ENCODE measurements at regions not wholly inside any gene's neighbourhood (a gene's known extent, or its start where the extent isn't known, plus 50 kb on each side); places are given as distances from the start of the nearest gene placed in this dataset.

- DNase-seq, result no peak
These were observed 511.3 kb downstream of the TLR4 start for GRCh38 chr9:118215549-118215948.

GRCh38 chr9:118222375-118222774, 518.2 kb downstream of the TLR4 start:
- no peak for DNase-seq

DNA sequence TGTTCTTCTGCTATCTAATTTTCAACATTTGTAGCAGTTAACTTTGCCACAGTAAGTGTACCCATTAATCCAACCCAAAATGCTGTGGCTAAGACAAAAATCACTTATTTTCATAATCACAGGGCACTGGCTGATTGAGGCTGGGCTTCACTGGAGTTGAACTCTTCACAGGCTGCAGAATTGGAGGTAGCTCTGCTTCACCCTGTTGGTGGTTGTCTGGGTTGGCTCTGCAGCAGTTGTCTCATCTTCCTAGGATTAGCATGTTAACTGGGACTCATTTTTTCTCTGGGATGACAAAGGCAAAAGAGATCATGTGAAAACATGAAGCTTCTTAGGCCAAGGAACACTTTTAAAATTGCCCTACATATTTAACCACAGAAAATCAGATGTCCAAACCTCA, 518.9 kb downstream of the TLR4 start:
- DNase-seq, result no peak

DNA sequence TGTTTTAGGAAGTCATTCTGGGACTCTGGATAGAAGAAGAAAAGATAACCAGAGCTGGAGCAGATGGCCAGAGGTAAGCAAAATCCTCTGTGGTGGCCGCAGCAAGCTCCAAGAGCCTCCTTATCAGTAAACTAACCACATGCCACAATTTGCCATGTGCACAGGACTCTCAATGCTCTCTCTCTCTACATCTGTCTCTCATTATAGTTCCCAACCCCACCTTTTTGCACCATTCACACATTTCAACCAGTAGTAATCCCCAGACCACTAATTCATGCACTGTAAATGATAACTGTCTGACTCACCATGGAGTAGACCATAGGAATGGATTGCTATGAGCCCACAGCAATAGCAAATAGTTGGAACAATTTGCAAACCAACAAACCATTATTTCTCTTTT, 526.1 kb downstream of the TLR4 start:
- DNase-seq, result no peak

- DNase-seq, result no peak
These were observed 532.4 kb downstream of the TLR4 start for GRCh38 chr9:118236625-118237024.

DNA sequence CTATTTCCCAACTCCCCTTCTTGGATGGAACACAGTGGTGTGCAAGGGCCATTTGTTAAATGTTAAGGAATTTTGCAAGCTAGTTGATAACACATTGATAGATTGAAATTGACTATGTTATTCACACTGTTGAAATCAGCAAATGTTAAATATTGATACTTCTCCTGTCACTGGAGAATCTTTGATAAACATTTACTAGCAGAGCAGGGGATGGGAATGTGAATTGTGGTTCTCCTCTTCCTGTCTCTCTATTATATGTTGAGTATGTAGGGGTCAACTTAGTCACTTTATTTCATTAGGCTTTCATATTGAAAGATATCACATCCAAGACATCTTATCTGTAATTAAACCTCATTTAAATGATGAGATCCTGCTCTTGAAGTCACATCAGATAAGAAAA, 533.9 kb downstream of the TLR4 start:
- DNase-seq, result no peak

DNA sequence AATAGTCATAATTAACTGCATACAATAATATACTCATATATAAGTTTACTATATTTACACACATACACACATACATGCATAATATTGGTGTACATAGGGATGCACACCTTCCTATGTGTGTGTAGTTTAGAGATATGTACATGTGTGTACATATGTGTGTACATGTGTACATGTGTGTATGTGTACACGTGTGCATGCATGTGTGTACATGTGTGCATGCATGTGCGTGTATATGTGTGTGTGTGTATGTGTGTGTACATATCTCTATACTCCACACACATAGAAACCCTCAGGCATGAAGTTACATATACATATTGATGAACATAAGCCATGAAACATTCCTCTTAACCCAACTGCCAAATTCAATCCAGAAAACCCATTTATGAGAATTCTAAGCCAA, 547.8 kb downstream of the TLR4 start:
- no peak for DNase-seq

DNA sequence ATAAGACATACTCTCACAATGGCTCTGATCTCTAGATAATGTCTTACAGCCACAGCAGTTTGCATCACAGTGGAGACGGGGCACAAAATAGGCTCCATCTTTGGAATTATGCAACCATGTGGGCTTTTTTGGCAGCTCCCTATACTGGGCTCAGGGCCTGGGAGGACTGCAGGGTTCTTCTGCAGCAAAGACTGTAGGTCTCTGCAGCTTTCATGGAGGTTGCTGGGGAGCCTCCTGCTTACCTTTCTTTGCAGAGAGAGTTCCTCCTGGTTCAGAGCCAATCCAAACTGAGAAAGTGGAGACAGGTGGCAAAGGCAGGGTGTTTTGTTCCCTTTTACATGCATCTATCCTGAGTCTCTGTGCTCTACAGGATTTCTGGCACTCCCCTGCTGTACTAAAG, 558.0 kb downstream of the TLR4 start:
- DNase-seq, result no peak

- DNase-seq, result no peak
These were observed 559.7 kb downstream of the TLR4 start for GRCh38 chr9:118263949-118264348.

DNA sequence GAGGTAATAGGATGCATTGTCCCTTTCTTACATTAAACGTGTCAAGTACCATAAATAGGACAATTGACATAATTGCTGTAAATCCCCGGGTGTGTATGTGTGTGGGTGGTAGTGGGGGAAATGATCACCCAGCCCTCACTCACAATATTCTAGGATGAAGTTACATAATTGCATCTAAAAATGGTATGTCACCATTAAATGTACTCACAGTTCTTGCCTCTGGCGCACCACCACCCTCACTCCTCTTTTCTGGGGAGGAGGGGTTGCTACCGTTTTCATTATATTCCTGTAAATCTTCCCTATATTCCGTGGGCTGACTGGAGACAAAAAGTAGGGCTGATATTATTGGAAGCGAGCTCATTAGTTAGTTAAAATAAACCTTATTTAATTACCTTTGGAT, 563.8 kb downstream of the TLR4 start:
- no peak for DNase-seq

GRCh38 chr9:118269623-118270022, 565.4 kb downstream of the TLR4 start:
- DNase-seq, result no peak

- no peak for DNase-seq
These were observed 567.1 kb downstream of the TLR4 start for GRCh38 chr9:118271331-118271730.

DNA sequence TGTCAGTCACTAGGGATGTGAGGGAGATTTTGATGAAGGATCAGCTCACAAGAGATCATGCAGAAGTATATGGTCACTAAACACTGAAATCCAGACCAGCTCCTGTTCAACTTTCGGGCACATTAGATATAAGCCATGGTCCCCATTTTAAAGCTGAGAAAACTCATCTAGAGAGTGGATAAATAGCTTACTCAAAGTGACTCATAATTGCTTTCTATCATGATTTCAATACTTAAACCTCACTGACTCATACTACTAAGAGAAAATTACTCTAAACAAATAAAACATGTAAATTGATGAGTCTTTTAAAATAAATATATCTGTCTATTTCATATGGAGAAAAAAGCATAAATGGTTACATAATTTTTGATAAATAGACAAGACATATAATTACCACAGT, 567.7 kb downstream of the TLR4 start:
- no peak for DNase-seq

- no peak for DNase-seq
These were observed 568.8 kb downstream of the TLR4 start for GRCh38 chr9:118273048-118273447.

DNA sequence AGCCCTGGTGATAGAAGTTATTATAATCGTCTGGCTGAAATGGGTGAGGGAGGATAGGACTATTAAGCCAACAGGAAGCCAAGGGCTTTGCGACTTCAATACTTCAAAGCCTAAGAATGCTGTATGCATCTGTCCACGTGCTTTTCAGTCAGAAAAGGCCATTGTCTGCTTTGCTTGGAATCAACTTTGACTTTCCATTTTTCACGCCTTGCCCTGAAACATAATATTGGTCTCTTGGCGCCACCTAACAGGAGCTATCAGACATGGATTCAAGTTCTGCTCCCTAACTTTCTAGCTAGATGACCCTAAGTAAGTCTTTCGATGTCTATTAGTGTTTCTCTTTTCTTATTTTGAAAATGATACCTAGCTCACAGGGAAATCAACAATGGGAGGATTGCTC, 572.6 kb downstream of the TLR4 start:
- DNase-seq, result no peak

GRCh38 chr9:118281772-118282171, 577.6 kb downstream of the TLR4 start:
- DNase-seq, result no peak

GRCh38 chr9:118283488-118283887, 579.3 kb downstream of the TLR4 start:
- DNase-seq, result no peak

DNA sequence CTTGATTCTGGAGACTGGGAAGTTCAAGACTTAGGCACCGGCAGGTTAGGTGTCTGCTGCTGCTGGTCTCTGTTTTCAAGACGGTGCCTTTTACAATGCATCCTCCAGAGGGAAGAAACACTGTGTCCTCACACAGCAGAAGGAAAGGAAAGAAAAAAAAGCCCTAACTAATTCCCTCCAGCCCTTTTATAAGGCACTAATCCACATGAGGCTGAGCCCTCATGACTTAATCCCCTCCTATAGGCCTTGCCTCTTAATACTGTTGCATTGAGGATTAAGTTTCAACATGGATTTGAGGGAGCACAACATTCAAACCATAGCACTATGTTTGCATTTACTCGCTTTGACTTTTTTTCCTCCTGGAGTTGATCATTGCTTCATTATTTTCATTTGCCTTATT, 585.9 kb downstream of the TLR4 start:
- no peak for DNase-seq

DNA sequence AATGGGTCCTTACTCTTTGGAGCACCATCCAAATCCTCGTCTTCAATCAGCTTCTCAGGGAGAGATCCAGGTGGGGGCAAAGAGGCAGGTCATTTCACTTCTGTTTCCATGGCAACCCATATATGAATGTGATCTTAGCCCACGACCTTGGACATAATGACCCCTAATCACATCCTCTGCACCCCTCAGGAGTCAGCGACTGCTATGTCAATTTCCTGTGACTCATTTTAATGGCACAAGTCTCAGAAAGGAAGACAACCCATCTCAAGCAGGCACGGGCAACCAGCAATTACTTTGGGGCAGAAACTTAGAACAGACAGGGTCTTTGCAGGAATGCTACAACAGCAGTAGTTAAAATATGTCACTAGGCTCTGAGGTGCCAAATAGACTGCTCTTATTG, 591.2 kb downstream of the TLR4 start:
- no peak for DNase-seq

DNA sequence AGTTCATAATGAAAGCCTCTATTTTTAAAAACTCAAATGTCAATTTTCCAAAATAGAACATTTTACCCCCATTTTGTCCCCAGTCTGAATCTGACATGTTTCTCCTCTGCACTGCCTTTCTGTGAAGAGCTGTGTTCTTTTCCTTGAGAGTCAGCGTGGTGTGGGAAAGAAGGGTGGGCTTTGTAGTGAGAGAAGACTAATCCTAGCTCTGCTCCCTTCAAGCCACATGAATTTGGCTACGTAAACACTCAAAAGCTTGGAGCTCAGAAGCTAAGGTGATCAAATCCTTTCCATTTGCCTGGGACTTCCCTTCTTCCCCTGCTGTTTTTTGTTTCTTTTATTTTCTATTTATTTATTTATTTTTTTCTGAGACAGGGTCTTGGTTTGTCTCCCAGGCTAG, 598.5 kb downstream of the TLR4 start:
- no peak for DNase-seq

DNA sequence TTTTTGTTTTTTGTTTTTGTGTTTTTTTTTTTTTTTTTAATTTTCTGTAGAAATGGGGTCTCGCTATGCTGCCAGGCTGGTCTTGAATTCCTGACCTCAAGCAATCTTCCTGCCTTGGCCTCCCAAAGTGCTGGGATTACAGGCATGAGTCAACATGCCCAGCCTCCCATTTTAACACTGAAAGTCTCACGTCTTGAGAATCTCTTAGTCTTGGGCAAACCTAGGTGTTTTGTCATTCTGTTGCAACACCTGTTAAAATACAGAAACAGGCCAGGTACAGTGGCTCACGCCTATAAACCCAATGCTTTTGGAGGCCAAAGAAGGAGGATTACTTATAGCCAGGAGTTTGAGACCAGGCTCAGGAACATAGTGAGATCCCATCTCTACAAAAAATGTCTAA, 599.0 kb downstream of the TLR4 start:
- no peak for DNase-seq

- DNase-seq, result no peak
These were observed 601.1 kb downstream of the TLR4 start for GRCh38 chr9:118305331-118305730.

GRCh38 chr9:118306801-118307200, 602.6 kb downstream of the TLR4 start:
- DNase-seq, result no peak

- no peak for DNase-seq
These were observed 609.8 kb downstream of the TLR4 start for GRCh38 chr9:118313965-118314364.

- no peak for DNase-seq
These were observed 612.7 kb downstream of the TLR4 start for GRCh38 chr9:118316831-118317343.

Data from CD4-positive, alpha-beta T cell treated with Interleukin-6 for 4 hours (primary cell).